22Rv1 (cell line): ENCODE measurements at regions not wholly inside any gene's neighbourhood (a gene's known extent, or its start where the extent isn't known, plus 50 kb on each side); places are given as distances from the start of the nearest gene placed in this dataset.

Experiments used
- CTCF ChIP-seq: fragments of 450-650 bp; IDR thresholded peaks from 2 replicates; pipeline ENCODE4 v1.5.1; 2017; ENCODE audit warnings: mild to moderate bottlenecking
- ZFX ChIP-seq: fragments of 450-650 bp; IDR thresholded peaks from 2 replicates; pipeline ENCODE4 v1.6.1; 2017; ENCODE audit warnings: antibody characterized with exemption, borderline replicate concordance

DNA sequence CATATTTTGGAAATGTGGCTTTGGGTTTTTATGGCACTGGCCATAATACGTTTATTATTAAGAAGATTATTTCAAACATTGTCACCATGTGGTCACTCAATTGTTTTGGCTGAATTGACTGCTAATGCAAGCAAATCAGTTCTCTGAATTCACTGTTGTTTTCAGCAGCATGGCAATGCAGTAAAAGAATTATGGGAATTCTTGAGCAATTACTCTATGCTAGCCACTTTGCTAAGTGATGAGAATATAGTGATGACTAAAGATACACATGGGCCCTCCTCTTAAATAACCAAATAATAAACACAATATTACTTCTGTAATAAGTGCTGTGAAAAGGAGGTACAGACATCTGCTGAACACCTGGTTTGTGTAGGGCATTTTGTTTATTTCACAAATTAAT, 58.0 kb upstream of the FANCL start:
- TF ChIP-seq CTCF (no peak), ZFX (no peak)
